Mammary epithelial cell (primary cell): ENCODE measurements at regions not wholly inside any gene's neighbourhood (a gene's known extent, or its start where the extent isn't known, plus 50 kb on each side); places are given as distances from the start of the nearest gene placed in this dataset.

Experiments used
- EZH2 ChIP-seq: IDR thresholded peaks from 2 replicates; pipeline ENCODE4 v1.6.1; 2012; ENCODE audit warnings: low read length, inconsistent platforms, borderline replicate concordance
- TF ChIP-seq, protein P1 (sequence below), 2 donors: IDR thresholded peaks in 1 of 2; conservative IDR thresholded peaks in 1 of 2; 2 replicates each; pipeline ENCODE4 v1.5.1; 2011 to 2012; ENCODE audit warnings: inconsistent platforms in 2 of 2, low read length in 2 of 2, mild to moderate bottlenecking in 2 of 2, control low read depth in 1 of 2, low read depth in 1 of 2; ENCODE audit not compliant: insufficient read depth in 1 of 2; ENCODE audit errors: extremely low read depth in 1 of 2

DNA sequence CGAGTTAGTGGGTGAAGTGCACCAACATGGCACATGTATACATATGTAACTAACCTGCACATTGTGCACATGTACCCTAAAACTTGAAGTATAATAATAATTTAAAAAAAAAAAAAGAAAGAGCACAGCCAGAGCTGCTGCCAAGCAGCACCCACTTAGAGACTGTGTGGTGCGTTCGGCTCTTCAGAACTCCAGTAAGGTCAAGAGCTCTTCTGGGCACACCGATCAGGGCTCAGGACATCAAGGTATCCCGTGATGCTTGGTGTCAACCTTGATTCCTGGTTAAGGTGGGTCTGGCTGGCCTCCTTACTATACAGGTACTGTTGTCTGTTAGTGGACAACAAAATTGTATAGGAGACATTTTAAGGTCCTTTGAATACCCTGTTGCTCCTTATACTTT is 385.7 kb upstream of the AKR1E2 start:
- TF ChIP-seq, protein P1, sequence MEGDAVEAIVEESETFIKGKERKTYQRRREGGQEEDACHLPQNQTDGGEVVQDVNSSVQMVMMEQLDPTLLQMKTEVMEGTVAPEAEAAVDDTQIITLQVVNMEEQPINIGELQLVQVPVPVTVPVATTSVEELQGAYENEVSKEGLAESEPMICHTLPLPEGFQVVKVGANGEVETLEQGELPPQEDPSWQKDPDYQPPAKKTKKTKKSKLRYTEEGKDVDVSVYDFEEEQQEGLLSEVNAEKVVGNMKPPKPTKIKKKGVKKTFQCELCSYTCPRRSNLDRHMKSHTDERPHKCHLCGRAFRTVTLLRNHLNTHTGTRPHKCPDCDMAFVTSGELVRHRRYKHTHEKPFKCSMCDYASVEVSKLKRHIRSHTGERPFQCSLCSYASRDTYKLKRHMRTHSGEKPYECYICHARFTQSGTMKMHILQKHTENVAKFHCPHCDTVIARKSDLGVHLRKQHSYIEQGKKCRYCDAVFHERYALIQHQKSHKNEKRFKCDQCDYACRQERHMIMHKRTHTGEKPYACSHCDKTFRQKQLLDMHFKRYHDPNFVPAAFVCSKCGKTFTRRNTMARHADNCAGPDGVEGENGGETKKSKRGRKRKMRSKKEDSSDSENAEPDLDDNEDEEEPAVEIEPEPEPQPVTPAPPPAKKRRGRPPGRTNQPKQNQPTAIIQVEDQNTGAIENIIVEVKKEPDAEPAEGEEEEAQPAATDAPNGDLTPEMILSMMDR (conservative IDR thresholded peaks at IDR 0.05 in 1 of 2, IDR thresholded peaks at IDR 0.05 in 1 of 2; ENCODE audit: extremely low read depth in 1 of 2, insufficient read depth in 1 of 2, low read depth in 1 of 2, low read length in 2 of 2) = no peak
- TF ChIP-seq EZH2 = no peak
